ENCODE measurements at regions not wholly inside any gene's neighbourhood (a gene's known extent, or its start where the extent isn't known, plus 50 kb on each side); places are given as distances from the start of the nearest gene placed in this dataset.

GRCh38 chr1:61585714-61586113, 139.2 kb downstream of the TM2D1 start:
- Histone ChIP-seq H3K4ac (ENCODE audit: low read depth, low read length) (no peak overlapping the region), H2AK5ac (ENCODE audit: low read depth, low read length) (no peak overlapping the region), H2AK9ac (replicated peaks; ENCODE audit: low read depth, low read length, poor library complexity) (no peak overlapping the region), H3K14ac (replicated peaks; ENCODE audit: low read depth, low read length) (no peak overlapping the region), H2AFZ (replicated peaks; ENCODE audit: low read length, poor library complexity) (peak overlapping the region; percentile 29), H3K9me1 (ENCODE audit: insufficient read depth, low read length) (no peaks in the 10 kb centered on the region), H2BK5ac (ENCODE audit: low read depth, low read length, poor library complexity, severe bottlenecking) (no peak overlapping the region), H3K9ac (ENCODE audit: low read depth, low read length) (no peak overlapping the region), H4K5ac (ENCODE audit: low read depth, low read length) (no peak overlapping the region), H3K27ac (ENCODE audit: insufficient read depth, low read length) (no peak overlapping the region), H3K4me1 (ENCODE audit: control insufficient read depth, insufficient read depth, low read length) (no peaks in the 10 kb centered on the region), H4K20me1 (ENCODE audit: insufficient read depth, low read length) (no peaks in the 10 kb centered on the region; the same call in 1 of the 2 replicates), H3K9me3 (ENCODE audit: control insufficient read depth, insufficient read depth, low read length) (no peaks in the 10 kb centered on the region), H3K36me3 (ENCODE audit: control insufficient read depth, insufficient read depth, low read length) (no peaks in the 10 kb centered on the region), H4K91ac (ENCODE audit: insufficient read depth, low read depth, low read length) (no peak overlapping the region), H3K18ac (ENCODE audit: low read depth, low read length) (no peak overlapping the region), H2BK15ac (ENCODE audit: low read depth, low read length) (no peak overlapping the region), H2BK20ac (ENCODE audit: low read depth, low read length) (no peak overlapping the region), H3K79me1 (ENCODE audit: low read depth in 1 of 2, low read length in 2 of 2) (no peaks in the 10 kb centered on the region), H3K23ac (ENCODE audit: low read depth, low read length) (no peak overlapping the region; the same call in 1 of the 2 replicates), H3K4me2 (ENCODE audit: low read depth, low read length) (no peak overlapping the region), H3K4me3 (ENCODE audit: insufficient read depth, low read depth, low read length) (no peak overlapping the region), H4K8ac (ENCODE audit: low read depth in 2 of 2, low read length in 2 of 2) (no peak overlapping the region), H3K27me3 (ENCODE audit: control insufficient read depth, insufficient read depth, low read length) (no peaks in the 10 kb centered on the region; the same call in 1 of the 2 replicates), H3K56ac (ENCODE audit: extremely low read depth, insufficient read depth, low read length) (no peak overlapping the region), H2BK120ac (ENCODE audit: low read depth, low read length) (no peak overlapping the region)
- dilution Hi-C loops (cut with HindIII; ENCODE audit: low sequenced_read_pairs, unreplicated experiment) (no loop called here), in situ Hi-C loops (cut with MboI; ENCODE audit: low sequenced_read_pairs) (no loop called here), intact Hi-C loops (cut with micrococcal nuclease) (no loop called here)
- 88% methylated on average over 3 of the region's 7 CpGs; no CpG with 5 or more reads in 1 of the 2 experiments for WGBS, 2 experiments (ENCODE audit: extremely low coverage in 2 of 2, insufficient read length in 1 of 2)
- POLR2A ChIA-PET (ENCODE audit: unreplicated experiment) = no interaction called here
- DNase-seq (no peak), ATAC-seq (ENCODE audit: low read depth) (no peak)
- no peak for TF ChIP-seq CTCF (conservative IDR thresholded peaks at IDR 0.05; ENCODE audit: low read depth, low read length)
- TF ChIP-seq MXI1 (IDR thresholded peaks at IDR 0.05; ENCODE audit: borderline replicate concordance, low read depth, low read length) = no peak
- TF ChIP-seq ELK1 (IDR thresholded peaks at IDR 0.05; ENCODE audit: borderline replicate concordance, low read depth, low read length) = no peak
- TF ChIP-seq POLR2A (IDR thresholded peaks at IDR 0.05; ENCODE audit: low read depth, low read length) = no peak
- no peak for TF ChIP-seq RFX5 (IDR thresholded peaks at IDR 0.05; ENCODE audit: low read depth, low read length)
- TF ChIP-seq CEBPB (IDR thresholded peaks at IDR 0.05; ENCODE audit: low read depth, low read length) = no peak
- no peak for TF ChIP-seq RCOR1 (IDR thresholded peaks at IDR 0.05; ENCODE audit: insufficient replicate concordance, low read length)
- TF ChIP-seq RAD21 (IDR thresholded peaks at IDR 0.05; ENCODE audit: low read length) = no peak
- TF ChIP-seq SMC3 (IDR thresholded peaks at IDR 0.05; ENCODE audit: low read depth, low read length) = no peak
- no peak for TF ChIP-seq CHD1 (IDR thresholded peaks at IDR 0.05; ENCODE audit: low read depth, low read length)
- no peak for TF ChIP-seq NFE2L2 (IDR thresholded peaks at IDR 0.05; ENCODE audit: low read depth, low read length)
- TF ChIP-seq MAFK (IDR thresholded peaks at IDR 0.05; ENCODE audit: low read depth, low read length) = no peak
- no peak for TF ChIP-seq BHLHE40 (IDR thresholded peaks at IDR 0.05; ENCODE audit: low read depth, low read length)
- no peak for TF ChIP-seq FOS (IDR thresholded peaks at IDR 0.05; ENCODE audit: low read depth, low read length)
- TF ChIP-seq MAZ (IDR thresholded peaks at IDR 0.05; ENCODE audit: borderline replicate concordance, low read depth, low read length) = no peak
- no peak for TF ChIP-seq USF2 (IDR thresholded peaks at IDR 0.05; ENCODE audit: low read depth, low read length)
- CTCF ChIA-PET = no interaction called here
- no TSS peak for BruUV-seq (replicated peaks)
